Breast epithelium (tissue), 4 donors: ENCODE measurements at regions not wholly inside any gene's neighbourhood (a gene's known extent, or its start where the extent isn't known, plus 50 kb on each side); places are given as distances from the start of the nearest gene placed in this dataset.

ENCODE experiments used
- DNase-seq, 2 donors: peaks; one replicate each; pipeline ENCODE4 v3.0.0-alpha.2; 2019; ENCODE audit warnings: low spot score in 2 of 2
- H3K27ac ChIP-seq, 2 donors: fragments of 200-600 bp; sonication (generic) in 1 of 2; one replicate each; pipeline ENCODE4 v1.5.1; 2016 to 2019; ENCODE audit warnings: mild to moderate bottlenecking in 1 of 2
- H3K27me3 ChIP-seq, 2 donors: fragments of 200-600 bp; sonication (generic) in 1 of 2; one replicate each; pipeline versions ENCODE4 v1.5.1 to v1.6.0; 2017 to 2019; ENCODE audit warnings: control low read depth in 1 of 2, mild to moderate bottlenecking in 1 of 2
- H3K36me3 ChIP-seq: fragments of 200-600 bp; one replicate; pipeline ENCODE4 v1.5.1; 2019
- H3K4me1 ChIP-seq, 2 donors: fragments of 200-600 bp; sonication (generic); one replicate each; pipeline ENCODE4 v1.5.1; 2016 to 2019; ENCODE audit warnings: control low read depth in 1 of 2
- H3K4me3 ChIP-seq, 3 donors: fragments of 200-600 bp; sonication (generic); 1 replicate in 2 of 3; 2 replicates in 1 of 3; pipeline ENCODE4 v1.5.1; 2016 to 2019; ENCODE audit warnings: mild to moderate bottlenecking in 3 of 3, moderate library complexity in 2 of 3
- H3K9me3 ChIP-seq, 2 donors: fragments of 200-600 bp; sonication (generic) in 1 of 2; one replicate each; pipeline ENCODE4 v1.5.1; 2016 to 2019; ENCODE audit warnings: control low read depth in 1 of 2
- POLR2A ChIP-seq: fragments of 450-650 bp; IDR thresholded peaks from one replicate; pipeline ENCODE4 v1.6.1; 2016; ENCODE audit warnings: antibody characterized with exemption, mild to moderate bottlenecking, moderate library complexity
- POLR2AphosphoS5 ChIP-seq, 3 donors: sonication (generic); formaldehyde crosslinking; IDR thresholded peaks; one replicate each; pipeline ENCODE4 v1.6.1; 2017; ENCODE audit warnings: antibody characterized with exemption in 3 of 3
- intact Hi-C: fragments of 100-400 bp; cut with DNase I; formaldehyde crosslinking; loops from one replicate; pipeline ENCODE4 v1.15.1; 2023; ENCODE audit warnings: low total_unique reads
- TF ChIP-seq, protein P1 (sequence below), 3 donors: fragments of 450-650 bp; IDR thresholded peaks; one replicate each; pipeline ENCODE4 v1.5.1; 2016 to 2017; ENCODE audit warnings: antibody characterized with exemption in 3 of 3, mild to moderate bottlenecking in 3 of 3, moderate library complexity in 3 of 3

DNA sequence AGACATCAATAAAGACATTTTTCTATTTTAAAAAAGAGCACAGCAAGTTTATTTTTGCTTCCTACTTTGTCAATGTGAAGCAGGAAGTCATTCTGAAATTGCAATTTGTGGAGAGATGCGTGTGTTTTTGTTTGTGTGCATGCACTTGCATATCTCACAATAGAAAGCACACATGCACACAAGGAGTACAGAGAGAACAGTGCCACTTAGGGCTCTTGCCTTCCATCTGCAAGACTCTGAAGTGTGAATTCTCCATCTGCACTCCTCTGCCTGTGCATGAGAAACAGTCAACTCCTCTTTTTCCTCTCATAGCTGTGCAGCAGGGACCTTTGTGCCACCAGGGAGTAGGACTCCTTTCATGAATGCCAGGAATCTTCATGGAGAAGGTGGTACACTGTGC lies 316.3 kb upstream of the CNR1 start:
- no peak overlapping the region for H3K4me3 ChIP-seq
- H3K4me1 ChIP-seq, result no peaks in the 10 kb centered on the region
- intact Hi-C loops, result no loop called here
- no peak for DNase-seq
- no peaks in the 10 kb centered on the region for H3K27me3 ChIP-seq
- TF ChIP-seq, protein P1, sequence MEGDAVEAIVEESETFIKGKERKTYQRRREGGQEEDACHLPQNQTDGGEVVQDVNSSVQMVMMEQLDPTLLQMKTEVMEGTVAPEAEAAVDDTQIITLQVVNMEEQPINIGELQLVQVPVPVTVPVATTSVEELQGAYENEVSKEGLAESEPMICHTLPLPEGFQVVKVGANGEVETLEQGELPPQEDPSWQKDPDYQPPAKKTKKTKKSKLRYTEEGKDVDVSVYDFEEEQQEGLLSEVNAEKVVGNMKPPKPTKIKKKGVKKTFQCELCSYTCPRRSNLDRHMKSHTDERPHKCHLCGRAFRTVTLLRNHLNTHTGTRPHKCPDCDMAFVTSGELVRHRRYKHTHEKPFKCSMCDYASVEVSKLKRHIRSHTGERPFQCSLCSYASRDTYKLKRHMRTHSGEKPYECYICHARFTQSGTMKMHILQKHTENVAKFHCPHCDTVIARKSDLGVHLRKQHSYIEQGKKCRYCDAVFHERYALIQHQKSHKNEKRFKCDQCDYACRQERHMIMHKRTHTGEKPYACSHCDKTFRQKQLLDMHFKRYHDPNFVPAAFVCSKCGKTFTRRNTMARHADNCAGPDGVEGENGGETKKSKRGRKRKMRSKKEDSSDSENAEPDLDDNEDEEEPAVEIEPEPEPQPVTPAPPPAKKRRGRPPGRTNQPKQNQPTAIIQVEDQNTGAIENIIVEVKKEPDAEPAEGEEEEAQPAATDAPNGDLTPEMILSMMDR (IDR thresholded peaks at IDR 0.05), result no peak
- TF ChIP-seq POLR2A (no peak), POLR2AphosphoS5 (IDR thresholded peaks at IDR 0.05) (no peak)
- H3K9me3 ChIP-seq, result peaks cover 0 to 13% of the 10 kb centered on the region in 2 donors
- no peaks in the 10 kb centered on the region for H3K36me3 ChIP-seq
- H3K27ac ChIP-seq, result no peak overlapping the region

DNA sequence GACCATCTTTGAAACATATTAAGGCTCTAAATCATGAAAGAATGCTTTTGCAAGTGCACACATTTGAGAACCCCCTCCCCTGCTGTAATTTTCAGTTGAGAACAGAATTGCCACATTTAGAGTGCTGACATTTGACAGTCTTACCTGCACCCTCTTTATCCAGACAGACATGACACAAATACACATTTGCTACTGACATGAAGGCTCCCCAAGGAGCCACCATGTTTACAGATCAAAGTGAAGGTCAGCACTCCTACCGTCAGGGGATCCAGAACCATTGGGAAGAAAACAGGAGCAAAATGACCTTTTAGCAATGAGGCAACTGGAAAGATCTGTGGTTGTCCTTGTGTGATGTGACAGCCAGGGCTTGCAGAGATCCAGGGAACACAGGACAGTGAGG lies 315.4 kb upstream of the CNR1 start:
- no peak for DNase-seq
- no peaks in the 10 kb centered on the region for H3K36me3 ChIP-seq
- intact Hi-C loops, result no loop called here
- H3K27ac ChIP-seq, result no peak overlapping the region
- H3K27me3 ChIP-seq, result no peaks in the 10 kb centered on the region
- peaks cover 0 to 13% of the 10 kb centered on the region in 2 donors for H3K9me3 ChIP-seq
- no peaks in the 10 kb centered on the region for H3K4me1 ChIP-seq
- no peak overlapping the region for H3K4me3 ChIP-seq
- TF ChIP-seq POLR2A, result no peak
- TF ChIP-seq, protein P1 (IDR thresholded peaks at IDR 0.05), result no peak
- TF ChIP-seq POLR2AphosphoS5 (IDR thresholded peaks at IDR 0.05), result no peak

DNA sequence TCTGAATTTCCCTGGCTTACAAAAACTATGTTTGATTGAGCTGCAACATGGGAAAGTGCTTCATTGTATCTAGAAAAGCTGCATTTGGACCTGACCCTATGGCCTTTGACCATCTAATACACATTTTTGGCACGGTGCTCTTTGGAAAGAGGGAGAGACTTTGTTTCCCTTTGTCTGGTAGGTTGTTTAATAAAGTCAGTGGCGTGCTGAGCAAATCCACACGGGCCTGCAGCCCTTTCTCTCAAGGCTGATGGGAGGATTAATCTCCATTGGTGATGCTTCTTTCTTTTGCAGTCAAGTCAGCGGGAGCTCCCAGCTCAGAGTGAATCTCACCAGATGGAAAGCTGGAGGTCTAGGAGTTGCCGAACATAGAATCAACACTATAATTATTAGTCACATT lies 314.7 kb upstream of the CNR1 start:
- intact Hi-C loops, result no loop called here
- DNase-seq, result no peak
- TF ChIP-seq, protein P1 (IDR thresholded peaks at IDR 0.05), result no peak
- no peak for TF ChIP-seq POLR2A
- TF ChIP-seq POLR2AphosphoS5 (IDR thresholded peaks at IDR 0.05), result no peak
- no peaks in the 10 kb centered on the region for H3K4me1 ChIP-seq
- H3K4me3 ChIP-seq, result no peak overlapping the region
- H3K36me3 ChIP-seq, result no peaks in the 10 kb centered on the region
- peaks cover 0 to 13% of the 10 kb centered on the region in 2 donors for H3K9me3 ChIP-seq
- no peaks in the 10 kb centered on the region for H3K27me3 ChIP-seq
- H3K27ac ChIP-seq, result no peak overlapping the region

DNA sequence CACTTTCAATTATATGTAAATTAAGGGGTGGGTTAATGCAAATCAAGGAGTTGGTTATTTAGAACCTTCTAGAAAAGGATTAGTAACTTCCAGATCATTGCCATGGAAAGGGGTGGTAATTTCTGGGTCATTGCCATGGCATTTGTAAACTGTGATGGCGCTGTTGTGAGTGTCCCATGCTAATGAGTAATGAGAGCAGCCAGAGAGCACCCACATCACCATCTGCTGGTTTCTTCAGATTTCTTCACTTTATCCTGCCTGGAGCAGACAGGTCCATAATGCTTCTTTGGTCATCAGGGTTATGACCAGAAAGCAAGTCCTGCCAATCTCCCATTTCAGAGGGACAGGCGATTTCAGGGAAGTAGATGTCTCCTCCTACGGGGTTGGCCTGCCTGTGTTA lies 311.3 kb upstream of the CNR1 start:
- no peak overlapping the region for H3K27ac ChIP-seq
- H3K36me3 ChIP-seq, result no peaks in the 10 kb centered on the region
- DNase-seq, result no peak
- intact Hi-C loops, result loop anchor here (1.0 kb wide), 1 partner anchor 10 kb away; no protein-coding TSS in a partner anchor
- H3K4me1 ChIP-seq, result no peaks in the 10 kb centered on the region
- H3K9me3 ChIP-seq, result no peaks in the 10 kb centered on the region
- H3K27me3 ChIP-seq, result no peaks in the 10 kb centered on the region
- no peak overlapping the region for H3K4me3 ChIP-seq
- TF ChIP-seq POLR2AphosphoS5 (IDR thresholded peaks at IDR 0.05) (no peak), POLR2A (no peak)
- TF ChIP-seq, protein P1 (IDR thresholded peaks at IDR 0.05), result no peak

DNA sequence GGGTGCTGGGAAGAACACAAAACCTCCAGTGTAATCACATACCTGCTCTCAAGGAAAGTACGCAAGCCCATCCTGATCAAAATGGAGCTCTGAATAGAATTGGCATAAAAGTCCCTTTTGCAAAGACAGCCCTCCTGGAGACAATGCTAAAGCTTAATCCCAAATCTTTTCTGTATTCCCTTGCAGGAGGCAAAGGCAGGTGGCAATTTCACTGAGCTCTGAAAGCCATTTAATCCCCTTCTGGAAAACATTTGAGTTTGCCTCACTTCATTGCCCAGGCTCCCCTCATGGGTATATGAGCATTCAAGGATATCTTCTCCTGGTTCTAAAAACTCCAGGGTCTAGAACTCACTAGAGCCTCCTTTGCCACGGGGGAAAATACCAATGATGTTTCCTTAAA lies 310.2 kb upstream of the CNR1 start:
- Histone ChIP-seq H3K9me3 (no peaks in the 10 kb centered on the region), H3K4me3 (no peak overlapping the region), H3K4me1 (no peaks in the 10 kb centered on the region), H3K36me3 (no peaks in the 10 kb centered on the region), H3K27ac (no peak overlapping the region), H3K27me3 (no peaks in the 10 kb centered on the region)
- TF ChIP-seq, protein P1 (IDR thresholded peaks at IDR 0.05), result no peak
- TF ChIP-seq POLR2AphosphoS5 (IDR thresholded peaks at IDR 0.05) (no peak), POLR2A (no peak)
- no peak for DNase-seq
- intact Hi-C loops, result no loop called here
